ENCODE measurements at regions not wholly inside any gene's neighbourhood (a gene's known extent, or its start where the extent isn't known, plus 50 kb on each side); places are given as distances from the start of the nearest gene placed in this dataset.

DNA sequence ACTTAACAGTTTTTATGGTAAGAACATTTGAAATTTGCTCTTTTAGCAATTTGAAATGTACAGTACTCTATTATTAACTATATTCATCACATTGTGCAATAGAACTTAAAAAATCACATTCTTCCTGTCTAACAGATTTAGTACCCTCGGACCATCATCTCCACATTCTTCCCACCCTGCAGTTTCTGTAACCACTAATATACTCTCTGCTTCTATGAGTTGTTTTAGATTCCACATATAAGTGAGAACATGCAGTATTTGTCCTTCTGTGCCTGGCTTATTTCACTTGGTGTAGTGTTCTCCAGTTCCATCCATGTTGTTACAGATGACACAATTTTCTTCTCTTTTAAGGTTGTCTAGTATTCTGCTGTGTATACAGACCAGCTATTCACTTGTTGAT lies 88.9 kb upstream of the SEC61G start:
- Mint-ChIP-seq H3K27ac (no peak overlapping the region), H3K36me3 (peaks cover 4% of the 10 kb centered on the region), H3K4me3 (no peak overlapping the region), H3K9me3 (peaks cover 14% of the 10 kb centered on the region), H3K27me3 (peaks cover 5% of the 10 kb centered on the region), H3K4me1 (ENCODE audit: unreplicated experiment) (peaks cover 1% of the 10 kb centered on the region)
- TF ChIP-seq, protein P1, sequence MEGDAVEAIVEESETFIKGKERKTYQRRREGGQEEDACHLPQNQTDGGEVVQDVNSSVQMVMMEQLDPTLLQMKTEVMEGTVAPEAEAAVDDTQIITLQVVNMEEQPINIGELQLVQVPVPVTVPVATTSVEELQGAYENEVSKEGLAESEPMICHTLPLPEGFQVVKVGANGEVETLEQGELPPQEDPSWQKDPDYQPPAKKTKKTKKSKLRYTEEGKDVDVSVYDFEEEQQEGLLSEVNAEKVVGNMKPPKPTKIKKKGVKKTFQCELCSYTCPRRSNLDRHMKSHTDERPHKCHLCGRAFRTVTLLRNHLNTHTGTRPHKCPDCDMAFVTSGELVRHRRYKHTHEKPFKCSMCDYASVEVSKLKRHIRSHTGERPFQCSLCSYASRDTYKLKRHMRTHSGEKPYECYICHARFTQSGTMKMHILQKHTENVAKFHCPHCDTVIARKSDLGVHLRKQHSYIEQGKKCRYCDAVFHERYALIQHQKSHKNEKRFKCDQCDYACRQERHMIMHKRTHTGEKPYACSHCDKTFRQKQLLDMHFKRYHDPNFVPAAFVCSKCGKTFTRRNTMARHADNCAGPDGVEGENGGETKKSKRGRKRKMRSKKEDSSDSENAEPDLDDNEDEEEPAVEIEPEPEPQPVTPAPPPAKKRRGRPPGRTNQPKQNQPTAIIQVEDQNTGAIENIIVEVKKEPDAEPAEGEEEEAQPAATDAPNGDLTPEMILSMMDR (conservative IDR thresholded peaks at IDR 0.05) = no peak
- no peak for DNase-seq (ENCODE audit: extremely low spot score, unreplicated experiment)

DNA sequence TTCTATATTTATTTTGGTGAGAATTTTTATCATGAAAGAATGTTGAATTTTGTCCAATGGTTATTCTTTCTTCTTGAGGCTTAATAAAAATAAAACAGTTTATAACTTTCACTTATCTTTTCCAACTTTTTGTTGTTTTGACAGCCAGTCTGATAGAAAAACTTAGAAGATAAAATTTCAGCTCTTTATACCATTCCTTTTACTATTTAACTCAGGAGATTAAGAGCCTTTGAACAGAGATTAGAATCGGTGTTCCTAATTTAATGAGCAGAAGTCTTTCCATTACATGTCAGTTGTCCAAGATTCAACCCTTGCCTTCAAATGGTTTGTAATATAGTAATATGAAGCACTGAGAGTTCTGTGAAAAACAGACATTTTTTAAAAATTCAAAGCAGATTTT lies 97.8 kb upstream of the SEC61G start:
- Mint-ChIP-seq H3K27ac (no peak overlapping the region), H3K36me3 (peaks cover 4% of the 10 kb centered on the region), H3K4me1 (ENCODE audit: unreplicated experiment) (peaks cover 10% of the 10 kb centered on the region), H3K4me3 (no peak overlapping the region), H3K9me3 (peaks cover 12% of the 10 kb centered on the region), H3K27me3 (peaks cover 27% of the 10 kb centered on the region)
- TF ChIP-seq, protein P1 (conservative IDR thresholded peaks at IDR 0.05) = no peak
- DNase-seq (ENCODE audit: extremely low spot score, unreplicated experiment) = no peak

DNA sequence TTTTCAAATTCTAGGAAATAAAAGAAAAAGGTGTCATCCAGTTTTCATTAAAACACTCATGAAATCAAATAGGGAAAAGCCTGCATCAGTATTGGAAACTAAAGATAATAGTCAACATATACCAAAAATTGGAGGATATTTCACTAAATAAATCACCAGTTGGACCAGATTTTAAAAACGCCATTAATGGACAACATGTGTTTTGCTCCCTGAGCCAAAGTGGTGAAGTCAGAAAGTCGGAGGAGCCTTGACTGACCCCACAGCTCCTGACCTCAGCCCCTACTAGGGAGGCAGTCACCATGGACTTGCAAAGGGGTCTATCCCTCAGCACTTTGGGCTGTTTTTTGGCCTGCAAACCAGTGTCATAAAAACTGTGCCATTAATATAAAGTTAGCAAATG lies 98.3 kb upstream of the SEC61G start:
- Mint-ChIP-seq H3K4me1 (ENCODE audit: unreplicated experiment) (peaks cover 10% of the 10 kb centered on the region), H3K27me3 (peaks cover 30% of the 10 kb centered on the region), H3K9me3 (peaks cover 11% of the 10 kb centered on the region), H3K36me3 (peaks cover 4% of the 10 kb centered on the region), H3K27ac (no peak overlapping the region), H3K4me3 (no peak overlapping the region)
- no peak for DNase-seq (ENCODE audit: extremely low spot score, unreplicated experiment)
- TF ChIP-seq, protein P1 (conservative IDR thresholded peaks at IDR 0.05) = no peak

DNA sequence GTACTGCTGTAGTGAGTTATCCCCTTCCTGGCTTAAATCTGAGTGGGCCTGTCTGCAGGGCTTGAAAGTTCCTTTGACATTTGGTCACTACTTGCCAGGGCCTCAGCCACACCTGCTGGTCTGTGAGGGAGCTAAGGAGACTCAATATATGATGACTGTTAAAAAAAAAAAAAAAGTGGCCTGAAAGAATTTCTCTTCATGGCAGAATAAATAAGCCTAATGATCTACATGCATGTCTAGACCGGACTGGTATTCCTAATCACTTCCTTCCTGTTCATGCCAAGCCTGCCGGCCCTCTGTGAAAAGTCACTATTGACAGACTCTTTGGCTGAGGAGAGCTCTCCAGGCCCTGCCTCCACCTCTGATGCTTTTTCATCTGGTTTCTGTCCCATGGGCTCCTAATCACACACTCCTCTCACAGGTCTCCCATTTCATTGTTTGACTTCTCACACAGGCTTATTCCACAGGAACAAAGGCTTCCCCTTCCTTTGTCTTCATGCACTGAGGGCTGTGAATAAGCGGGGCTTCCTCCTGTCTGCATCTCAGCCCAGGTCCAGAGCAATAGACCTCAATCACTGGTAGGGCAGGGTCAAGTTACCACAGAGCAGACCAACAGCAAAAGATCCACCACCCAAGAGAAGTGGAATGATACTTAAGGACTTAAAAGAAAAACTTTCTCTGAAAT lies 99.1 kb upstream of the SEC61G start:
- Mint-ChIP-seq H3K9me3 (peaks cover 5% of the 10 kb centered on the region), H3K27me3 (peaks cover 28% of the 10 kb centered on the region), H3K36me3 (no peaks in the 10 kb centered on the region), H3K27ac (no peak overlapping the region), H3K4me3 (no peak overlapping the region), H3K4me1 (ENCODE audit: unreplicated experiment) (peaks cover 10% of the 10 kb centered on the region)
- TF ChIP-seq, protein P1 (conservative IDR thresholded peaks at IDR 0.05) = no peak
- DNase-seq (ENCODE audit: extremely low spot score, unreplicated experiment) = no peak

DNA sequence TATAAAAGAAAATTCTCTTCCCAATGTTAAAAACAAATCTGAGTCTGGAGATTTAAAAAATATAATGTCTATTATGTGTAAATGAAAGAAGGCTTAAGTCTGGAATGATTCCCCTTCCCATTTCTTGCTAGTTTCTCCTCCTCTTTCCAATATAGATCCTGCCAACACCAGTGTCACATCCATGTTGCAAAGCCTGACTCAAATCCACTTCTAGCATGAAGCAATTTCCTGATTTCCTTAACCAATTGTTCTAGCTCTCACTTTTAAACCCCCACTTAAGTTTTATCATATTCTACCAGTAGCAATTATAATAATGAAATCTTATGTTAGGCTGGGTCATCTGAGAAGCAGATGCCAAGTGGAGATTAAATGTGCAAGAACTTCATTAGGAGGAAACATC lies 100.1 kb upstream of the SEC61G start:
- H3K9me3 Mint-ChIP-seq = peaks cover 5% of the 10 kb centered on the region
- DNase-seq (ENCODE audit: extremely low spot score, unreplicated experiment) = no peak
- no peaks in the 10 kb centered on the region for H3K36me3 Mint-ChIP-seq
- TF ChIP-seq, protein P1 (conservative IDR thresholded peaks at IDR 0.05) = no peak
- H3K4me1 Mint-ChIP-seq (ENCODE audit: unreplicated experiment) = peaks cover 12% of the 10 kb centered on the region
- H3K27me3 Mint-ChIP-seq = peaks cover 28% of the 10 kb centered on the region
- H3K4me3 Mint-ChIP-seq = no peak overlapping the region
- H3K27ac Mint-ChIP-seq = no peak overlapping the region
